H4 (cell line): ENCODE measurements at regions not wholly inside any gene's neighbourhood (a gene's known extent, or its start where the extent isn't known, plus 50 kb on each side); places are given as distances from the start of the nearest gene placed in this dataset.

Experiments
- DNase-seq: peaks from one replicate; pipeline ENCODE4 v3.0.0-alpha.2; 2015; ENCODE audit warnings: low spot score

DNA sequence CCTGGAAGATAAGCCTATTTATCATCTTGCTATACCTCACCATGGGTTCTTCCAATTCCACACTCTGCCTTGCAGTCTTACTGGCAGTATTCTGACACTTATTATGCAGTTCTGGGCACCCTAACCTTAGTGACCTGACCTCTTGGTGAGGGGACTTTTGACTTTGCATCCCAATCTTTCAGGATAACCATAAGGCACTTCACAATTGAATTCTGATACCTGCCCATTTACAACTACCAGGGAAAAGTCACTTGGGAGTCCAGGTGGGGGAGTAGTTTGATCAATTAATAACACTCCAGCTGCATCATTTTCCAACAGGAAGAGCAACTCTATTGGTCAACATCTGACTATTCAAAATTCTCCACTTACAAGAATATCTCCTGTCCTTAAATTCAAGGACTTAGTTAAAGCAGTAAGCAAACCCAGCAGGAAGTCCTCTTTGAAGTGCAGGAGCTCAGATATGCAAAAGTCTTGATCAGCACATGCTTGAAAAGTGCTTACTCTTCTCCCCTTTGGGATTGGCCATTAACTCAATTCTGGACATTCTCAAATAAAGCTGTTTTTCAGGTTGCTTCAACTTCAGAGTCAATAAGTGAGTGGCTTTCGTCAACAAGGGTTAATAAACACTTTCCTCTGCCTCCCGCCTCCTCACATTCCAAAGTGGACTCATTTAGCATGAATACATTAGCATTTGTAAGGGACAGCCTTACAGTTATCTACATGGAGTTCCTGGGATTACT lies 177.4 kb upstream of the NRIP1 start:
- no peak for DNase-seq

DNA sequence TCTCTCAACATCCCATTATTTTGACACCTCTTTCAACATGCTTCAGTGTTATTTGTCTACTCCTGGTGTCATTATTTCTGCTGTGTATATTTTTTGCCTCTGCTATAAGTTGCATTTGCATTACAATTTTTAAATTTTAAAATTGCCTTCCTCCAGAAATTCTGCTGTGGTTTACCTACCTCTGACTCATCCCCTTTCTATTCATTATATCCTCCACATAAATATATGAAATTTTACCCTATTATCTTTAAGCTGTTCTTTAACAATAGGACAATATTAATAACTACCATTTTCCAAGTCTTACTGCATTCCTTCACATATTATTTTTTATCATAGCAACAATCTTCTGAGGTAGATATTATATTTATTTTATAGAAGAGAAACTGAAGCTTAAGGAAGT lies 178.1 kb upstream of the NRIP1 start:
- no peak for DNase-seq

DNA sequence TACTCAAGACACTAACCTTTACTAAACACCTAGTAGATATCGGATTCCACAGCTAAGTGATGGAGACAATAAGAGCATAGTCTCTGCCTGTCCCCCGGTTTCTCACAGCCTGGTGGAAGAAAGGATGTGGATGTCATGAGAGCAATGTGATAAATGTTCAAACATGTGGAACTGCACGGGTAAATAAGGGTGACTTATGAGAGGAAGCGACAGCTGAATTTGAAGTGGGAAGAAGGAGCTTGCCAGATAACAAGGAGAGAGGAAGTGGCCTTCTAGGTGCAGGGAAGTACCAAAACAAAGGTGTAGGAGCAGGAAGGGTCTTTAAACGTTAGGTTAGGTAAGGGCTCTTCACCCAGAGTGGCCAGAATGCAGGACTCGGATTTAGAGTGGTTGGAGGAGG lies 178.6 kb upstream of the NRIP1 start:
- no peak for DNase-seq

DNA sequence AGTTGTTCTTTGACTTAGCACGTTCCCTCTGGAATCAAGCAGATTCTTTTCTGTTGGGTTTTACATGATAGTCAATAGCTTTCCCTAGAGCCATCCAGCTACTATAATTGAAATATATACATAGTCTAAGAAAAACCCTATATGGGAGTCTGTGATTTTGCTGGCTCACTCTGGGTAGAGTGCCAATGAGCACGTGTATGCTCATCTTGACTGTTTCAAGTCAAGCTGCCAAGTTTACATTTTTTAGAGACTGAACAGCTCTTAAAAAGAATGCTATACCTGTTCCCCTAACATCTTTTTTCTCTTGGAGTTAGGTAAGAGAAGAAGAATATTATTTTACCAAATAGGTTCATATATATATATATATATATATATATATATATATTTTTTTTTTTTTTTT lies 182.8 kb upstream of the NRIP1 start:
- DNase-seq: no peak

DNA sequence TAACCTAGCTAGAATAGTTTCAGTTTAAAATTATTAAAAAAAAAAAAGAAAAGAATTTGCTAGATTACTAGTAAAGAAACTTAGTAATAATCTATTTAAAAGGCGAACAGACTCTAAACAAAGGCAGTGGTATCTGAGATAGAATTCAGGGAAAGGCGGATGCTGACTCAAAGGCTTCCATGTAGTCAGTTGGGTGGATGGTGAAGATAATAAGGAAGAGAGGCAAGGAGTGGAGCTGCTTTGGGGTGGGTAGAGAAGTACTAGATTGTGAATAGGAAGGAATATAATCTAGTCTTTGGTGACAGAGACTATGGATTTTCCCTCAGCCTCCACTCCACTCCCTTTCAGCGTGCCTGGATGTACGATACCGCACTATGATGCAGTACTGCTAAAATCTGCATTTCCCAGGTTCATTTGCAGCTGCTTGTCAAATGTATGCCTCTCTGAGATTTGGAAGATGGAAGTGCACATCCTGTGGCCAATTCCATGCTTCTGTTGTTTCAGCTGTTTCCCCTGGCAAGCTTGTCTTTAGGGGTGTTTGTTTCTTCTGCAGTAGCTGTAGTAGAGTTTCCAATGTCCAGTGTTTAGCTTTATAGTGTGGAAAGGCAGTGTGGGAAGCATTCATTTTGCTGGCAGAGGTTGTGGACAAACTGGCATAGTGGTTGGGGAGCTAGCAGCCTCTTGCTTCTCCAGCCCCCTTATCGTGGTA lies 184.6 kb upstream of the NRIP1 start:
- no peak for DNase-seq

DNA sequence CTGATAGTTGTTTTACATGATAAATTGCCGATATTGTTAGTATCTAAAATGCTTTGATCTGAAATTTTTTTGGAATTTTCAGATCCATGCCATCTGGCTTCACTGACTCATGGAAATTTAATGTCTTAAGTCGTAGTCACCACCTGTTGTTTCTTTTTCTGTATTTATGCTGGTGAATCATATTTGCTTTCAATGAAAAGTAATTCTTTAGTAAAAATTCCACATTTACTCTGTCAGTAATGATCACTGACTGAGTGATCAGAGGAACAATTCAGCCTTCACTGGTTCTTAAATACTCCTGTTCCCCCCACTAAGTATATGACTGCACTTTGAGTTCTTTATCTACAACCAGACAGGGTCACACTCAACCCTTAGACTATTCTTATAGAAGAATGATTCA lies 185.6 kb upstream of the NRIP1 start:
- no peak for DNase-seq

DNA sequence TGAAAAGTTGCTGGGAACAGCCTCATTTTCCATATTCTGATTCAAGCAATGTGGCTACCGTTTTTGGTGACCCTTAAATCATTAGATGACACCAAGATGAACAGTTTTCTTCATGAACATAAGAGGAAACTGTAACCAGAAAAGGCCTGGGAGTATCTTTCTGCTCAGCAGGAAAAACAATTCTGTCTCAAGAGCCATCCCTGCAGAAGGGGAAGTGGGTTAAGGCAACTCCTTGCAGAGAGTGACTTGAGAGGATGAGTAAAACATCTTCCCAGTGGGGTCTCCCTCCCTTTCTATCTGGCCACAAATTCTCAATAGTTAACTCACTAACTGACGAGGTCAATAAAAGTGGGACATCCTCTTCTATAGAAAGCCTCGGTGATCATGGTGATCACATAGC lies 187.6 kb upstream of the NRIP1 start:
- DNase-seq: no peak

DNA sequence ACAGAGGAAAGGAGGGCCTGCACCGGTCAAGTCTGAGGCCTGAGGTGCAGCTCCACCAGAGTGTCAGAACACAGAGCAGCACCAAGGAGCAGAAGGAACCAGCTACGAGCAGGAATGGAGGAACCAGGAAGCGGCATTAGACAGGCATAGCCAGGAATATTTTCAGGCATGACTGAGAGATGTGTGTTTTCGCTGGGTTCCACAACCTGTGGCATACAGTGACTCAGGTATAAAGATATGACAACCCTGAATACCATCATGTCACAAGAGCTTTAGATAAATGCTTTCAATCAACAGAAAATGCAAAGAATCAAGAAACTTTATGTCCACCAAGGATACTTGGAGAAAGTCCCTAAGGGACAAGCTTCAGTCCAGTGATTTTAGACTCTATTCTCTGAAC lies 189.3 kb upstream of the NRIP1 start:
- DNase-seq: no peak

DNA sequence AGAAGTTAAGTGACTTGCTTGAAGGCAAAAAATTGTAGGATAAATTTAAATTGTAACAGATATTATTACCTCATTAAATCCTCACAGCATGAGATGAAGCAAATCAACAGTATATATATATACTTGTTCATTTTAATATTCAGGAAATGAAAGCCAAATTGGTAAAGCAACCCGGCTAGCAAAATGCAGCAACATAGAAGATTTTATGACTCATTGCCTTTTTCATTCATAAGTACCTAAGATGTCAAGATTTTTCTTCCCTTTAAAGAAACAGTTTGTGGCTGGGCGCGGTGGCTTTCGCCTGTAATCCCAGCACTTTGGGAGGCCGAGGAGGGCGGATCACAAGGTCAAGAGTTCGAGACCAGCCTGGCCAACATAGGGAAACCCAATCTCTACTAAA lies 190.5 kb upstream of the NRIP1 start:
- no peak for DNase-seq

DNA sequence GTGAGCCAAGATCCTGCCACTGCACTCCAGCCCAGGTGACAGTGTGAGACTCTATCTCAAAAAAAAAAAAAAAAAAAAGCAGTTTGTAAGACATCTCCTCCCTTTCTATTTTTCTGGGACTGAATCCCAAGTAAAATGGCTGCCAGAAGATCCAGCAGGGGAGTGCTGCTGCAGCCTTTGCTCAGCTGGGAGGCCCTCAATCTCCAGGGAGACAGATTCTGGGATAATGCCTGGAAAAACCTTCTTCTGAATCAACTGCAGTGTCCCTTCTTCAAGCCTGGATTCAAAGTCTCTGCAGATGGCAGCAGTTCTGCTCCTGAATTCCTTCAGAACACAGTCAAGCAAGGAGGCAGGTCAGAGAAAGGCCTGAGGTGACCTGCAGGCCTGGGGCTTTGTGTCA lies 191.0 kb upstream of the NRIP1 start:
- DNase-seq: no peak

DNA sequence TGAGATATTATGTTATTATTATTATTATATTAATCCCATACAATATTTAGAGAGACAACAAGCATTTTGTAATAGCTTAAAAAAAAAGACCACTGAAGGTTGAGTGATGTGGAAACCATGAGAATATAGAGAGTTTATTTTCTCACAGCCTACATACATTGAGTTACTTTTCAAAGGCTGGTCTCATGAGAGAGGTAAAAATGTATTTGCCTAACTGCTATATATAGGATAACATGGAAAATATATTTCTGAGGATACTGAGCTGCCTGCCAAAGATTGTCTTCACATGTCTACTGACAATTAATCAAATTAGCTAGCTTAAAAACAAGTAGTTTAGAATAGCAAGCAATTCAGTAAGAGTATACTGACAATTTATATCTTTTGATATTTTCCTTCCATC lies 192.2 kb upstream of the NRIP1 start:
- no peak for DNase-seq

DNA sequence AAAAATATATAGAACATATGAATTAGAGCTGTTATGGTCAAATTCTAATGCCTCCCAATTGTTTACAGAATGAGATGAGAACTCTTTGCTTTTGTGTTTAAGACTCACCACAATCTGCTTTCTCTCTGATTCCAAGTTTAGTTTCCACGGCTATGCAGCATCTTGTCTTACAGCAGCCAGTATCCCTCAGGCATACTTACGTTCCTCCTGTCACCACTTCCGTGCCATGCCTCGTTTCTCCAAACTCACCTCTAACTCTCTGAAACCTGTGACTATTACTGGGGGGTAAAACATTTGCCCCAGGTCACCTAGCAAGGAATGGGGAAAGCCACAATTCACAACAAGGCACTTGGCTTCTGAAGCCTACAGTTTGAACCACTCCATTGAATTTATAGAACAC lies 192.8 kb upstream of the NRIP1 start:
- no peak for DNase-seq

DNA sequence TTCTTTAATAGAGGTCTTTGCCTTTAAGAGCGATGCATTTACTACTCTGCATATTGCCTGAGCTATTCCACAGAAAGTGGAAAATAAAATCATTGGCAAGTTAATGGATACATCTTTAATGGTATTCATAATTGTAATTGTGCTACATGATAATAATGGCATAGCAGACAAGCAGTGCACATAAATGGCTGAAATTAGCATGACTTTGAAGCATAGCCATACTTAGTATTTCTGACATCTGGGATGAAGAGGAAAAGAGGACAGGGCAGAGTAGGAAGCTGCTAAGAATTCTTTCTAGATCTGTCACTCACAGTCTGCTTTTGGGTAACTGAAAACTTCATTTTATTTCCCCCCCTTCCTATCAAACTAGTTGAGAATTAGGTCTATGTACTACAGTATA lies 195.0 kb upstream of the NRIP1 start:
- no peak for DNase-seq

DNA sequence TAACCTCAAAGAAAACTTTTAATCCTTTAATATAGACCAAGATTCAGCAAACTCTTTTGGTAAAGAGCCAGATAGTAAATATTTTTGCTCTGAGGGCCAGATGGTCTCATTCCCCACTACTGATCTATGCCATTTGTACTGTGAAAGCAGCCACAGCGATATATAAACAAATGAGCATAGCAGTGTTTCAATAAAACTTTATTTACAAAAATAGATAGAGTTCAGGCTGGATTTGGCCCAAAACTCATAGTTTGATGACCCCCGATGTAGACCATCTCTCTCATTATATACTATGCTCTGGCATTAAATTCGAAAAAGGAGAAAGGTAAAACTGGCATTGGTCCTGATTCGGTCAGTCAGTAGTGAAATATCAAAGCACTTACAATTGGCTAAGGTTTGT lies 195.8 kb upstream of the NRIP1 start:
- no peak for DNase-seq

DNA sequence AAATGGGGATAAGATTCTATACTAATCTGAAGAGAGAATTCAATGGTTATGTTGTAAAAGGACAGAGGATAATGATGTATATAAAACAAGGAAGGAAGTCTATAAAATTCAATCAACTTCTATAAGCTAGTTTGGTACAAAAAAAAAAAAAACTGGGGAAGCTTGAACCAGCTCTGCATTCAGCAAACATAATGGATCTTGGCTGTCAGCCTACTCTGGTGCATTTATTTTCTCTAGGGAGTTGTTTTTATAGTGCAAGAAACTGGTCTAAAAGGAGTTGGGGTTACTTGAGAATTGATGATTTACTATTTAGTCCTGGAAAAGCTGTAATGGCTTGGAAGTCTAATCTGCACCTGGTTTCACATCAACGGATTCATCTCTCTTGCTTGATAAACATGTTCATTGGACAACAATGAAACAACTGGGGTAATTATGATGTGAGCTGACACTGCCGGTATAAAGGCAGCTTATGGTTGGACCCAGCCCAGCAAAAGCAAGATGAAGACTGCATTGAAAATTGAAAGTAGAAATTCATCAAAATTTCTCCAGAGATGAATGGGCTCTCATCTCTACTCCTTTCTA lies 199.4 kb upstream of the NRIP1 start:
- no peak for DNase-seq

DNA sequence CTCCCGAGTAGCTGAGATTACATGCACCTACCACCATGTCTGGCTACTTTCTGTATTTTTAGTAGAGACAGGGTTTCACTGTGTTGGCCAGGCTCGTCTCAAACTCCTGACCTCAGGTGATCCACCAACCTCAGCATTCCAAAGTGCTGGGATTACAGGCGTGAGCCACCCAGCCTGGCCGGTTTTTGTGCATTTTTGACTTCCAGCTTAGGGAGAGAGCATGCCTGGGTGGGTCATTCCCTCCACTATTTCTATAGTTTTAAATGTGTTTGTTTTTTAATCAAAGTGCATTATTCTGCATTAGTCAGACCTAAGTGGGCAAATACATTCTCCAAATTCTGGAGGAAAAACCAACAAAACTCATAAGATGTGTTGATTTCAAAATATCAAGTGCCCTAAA lies 207.4 kb upstream of the NRIP1 start:
- DNase-seq: no peak

DNA sequence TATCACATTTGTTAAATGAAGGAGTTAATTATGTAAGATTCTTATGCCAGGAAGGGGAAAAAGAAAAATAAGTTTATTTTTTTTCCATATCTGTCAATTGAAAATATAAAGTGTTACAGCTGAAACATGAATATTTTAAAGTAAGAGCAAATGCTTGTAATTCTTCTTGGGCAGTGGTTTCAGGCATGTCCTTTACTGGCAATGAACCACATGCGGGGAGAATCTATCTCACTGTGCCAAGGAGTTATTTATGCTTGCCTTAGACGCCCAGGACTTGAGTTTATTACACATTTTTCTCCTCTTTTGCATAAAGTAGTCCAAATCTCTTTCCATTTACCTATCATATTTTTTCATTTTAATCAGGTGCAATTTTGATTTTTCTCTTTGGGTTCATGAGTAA lies 207.8 kb upstream of the NRIP1 start:
- no peak for DNase-seq

DNA sequence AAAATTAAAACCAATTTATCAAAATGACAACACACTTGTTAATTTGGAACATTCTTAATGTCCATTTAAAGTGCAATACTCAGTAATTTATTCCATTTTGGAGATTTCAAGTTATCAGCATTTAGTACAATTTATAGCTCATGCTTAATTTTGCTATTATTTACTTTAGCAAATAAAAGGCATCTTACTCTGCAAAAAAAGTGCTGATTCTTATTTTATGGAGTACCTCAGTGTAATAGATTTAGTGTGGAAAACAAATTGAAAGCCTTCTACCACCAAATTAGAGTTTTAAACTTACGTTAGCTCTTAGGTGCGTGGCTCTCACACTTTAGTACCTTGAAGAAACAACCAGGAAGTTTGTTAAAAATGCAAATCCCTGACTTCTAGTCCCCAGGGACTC lies 208.4 kb upstream of the NRIP1 start:
- DNase-seq: no peak

DNA sequence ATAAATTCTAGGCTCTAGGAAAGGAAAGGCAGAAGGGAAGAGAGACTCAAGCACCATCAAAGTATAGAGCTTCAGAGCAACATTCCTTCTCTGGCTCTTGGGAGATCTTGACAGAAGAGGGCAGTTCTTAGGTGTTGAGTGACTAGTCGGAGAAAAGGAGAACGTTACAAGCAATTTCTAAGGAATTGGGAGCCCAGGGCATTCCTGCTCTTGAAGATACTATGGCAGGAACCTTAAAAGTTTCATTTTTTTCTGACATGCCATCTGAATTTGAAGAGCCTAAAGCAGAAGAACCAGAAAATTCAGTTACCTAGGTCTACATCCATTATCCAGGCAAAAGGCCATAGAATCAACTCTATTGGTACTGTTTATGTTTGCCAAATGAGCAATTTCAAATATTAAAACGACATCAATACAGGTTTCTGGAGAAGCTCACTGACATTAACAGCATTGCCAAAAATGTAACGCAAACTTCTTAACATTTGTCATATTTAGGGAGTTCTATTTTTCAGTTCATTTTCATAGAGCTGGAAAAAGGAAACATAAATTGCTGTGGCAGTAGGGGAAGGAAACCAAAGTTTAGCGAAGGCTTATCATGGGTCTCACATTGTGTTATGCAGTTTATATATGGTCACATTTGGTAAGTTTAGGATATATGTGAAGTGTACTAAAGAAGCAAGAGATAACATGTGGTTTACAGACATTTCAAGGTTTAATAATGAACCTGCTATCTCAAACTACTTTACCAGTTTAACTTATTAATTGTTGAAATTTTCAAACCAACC lies 210.1 kb upstream of the NRIP1 start:
- DNase-seq: no peak

DNA sequence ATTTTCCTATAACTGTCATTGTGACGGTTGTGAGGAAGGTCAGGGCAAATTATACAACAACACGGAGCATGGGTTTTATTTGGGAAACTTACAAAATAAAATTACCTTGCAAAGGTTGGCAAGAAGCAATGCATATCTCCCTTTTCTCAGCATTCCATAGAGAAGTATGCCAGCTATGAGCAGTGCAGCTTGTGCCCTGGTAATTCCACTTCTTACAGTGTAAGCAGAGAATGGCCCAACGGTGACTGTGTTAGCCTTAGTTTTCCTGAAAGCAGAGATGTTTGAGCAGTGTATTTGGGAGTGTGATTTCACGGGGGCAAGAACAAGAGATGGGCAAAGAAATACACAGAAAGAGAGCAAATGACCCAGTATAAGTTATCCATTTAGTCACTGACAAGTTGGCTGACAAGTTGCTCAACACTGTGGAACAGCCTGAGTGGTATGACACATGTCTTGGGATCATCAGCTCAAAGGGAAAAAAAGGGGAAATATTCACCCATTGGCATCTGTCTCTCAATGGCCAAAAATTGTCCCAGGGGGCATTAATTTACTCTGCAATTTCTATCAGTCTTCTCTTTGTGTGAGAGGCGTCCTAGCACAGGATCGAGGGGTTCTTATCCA lies 210.9 kb upstream of the NRIP1 start:
- DNase-seq: no peak

DNA sequence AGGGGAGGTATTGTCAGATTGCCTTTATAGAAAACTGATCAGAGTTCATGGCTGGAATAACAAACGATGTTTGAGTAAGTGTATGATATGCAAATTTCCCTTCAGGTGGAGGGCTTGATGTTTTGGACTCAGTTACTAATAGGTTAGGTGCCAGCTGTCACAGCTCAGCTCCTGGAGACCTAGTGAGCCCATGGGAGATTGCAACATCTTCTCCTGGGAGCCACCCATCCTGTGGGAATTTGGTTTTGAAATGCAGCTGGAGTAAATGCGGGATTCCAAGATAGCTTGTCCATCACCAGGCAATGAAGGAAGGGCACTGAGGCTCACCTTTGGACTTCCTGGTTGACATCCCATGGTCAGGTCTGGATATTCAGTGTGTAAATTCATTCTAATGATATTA lies 211.4 kb upstream of the NRIP1 start:
- DNase-seq: no peak

DNA sequence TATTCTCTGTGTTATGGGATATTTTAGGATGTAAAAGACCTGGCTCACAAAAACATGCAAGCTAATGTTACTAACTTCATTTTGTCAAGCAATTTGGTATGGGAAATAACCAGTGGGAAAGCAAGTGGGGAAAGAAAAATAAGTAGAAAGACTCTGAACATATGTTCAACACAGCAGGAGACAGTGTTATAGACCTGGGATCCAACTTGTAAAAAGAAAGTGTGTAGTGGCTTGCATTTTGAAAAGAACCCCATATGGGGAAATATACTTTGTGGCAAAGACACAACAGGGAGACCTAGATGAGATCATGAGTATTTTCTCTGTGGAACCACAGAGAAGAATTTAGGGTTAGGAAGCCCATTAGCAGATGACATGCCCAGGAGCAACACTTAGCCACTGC lies 212.7 kb upstream of the NRIP1 start:
- no peak for DNase-seq
